ENCODE measurements at regions not wholly inside any gene's neighbourhood (a gene's known extent, or its start where the extent isn't known, plus 50 kb on each side); places are given as distances from the start of the nearest gene placed in this dataset.
"Not testable (repeated sequence)": the region's sequence is repeated elsewhere in the genome, so short reads cannot be mapped to it uniquely, and the experiment has no call there.

GRCh38 chr4:42205541-42205940 lies 53.1 kb upstream of the BEND4 start:
- intact Hi-C loops (cut with DNase I), result no loop called here
- DNase-seq, result no peak

- intact Hi-C loops (cut with DNase I), result no loop called here
- DNase-seq, result no peak
These were observed 64.2 kb upstream of the BEND4 start for GRCh38 chr4:42216664-42217063.

GRCh38 chr4:42225286-42225685 lies 72.8 kb upstream of the BEND4 start:
- intact Hi-C loops (cut with DNase I), result no loop called here

GRCh38 chr4:42234817-42235216 lies 82.4 kb upstream of the BEND4 start:
- no peak for DNase-seq
- intact Hi-C loops (cut with DNase I), result no loop called here

More at GRCh38 chr4:42225286-42225685, 72.8 kb upstream of the BEND4 start:
- DNase-seq, result no peak

GRCh38 chr4:42235304-42236021 lies 83.0 kb upstream of the BEND4 start:
- no peak for DNase-seq
- intact Hi-C loops (cut with DNase I), result no loop called here

- intact Hi-C loops (cut with DNase I), result no loop called here
- no peak for DNase-seq
These were observed 84.6 kb upstream of the BEND4 start for GRCh38 chr4:42237010-42237409.

GRCh38 chr4:42237451-42237850 lies 85.0 kb upstream of the BEND4 start:
- intact Hi-C loops (cut with DNase I), result no loop called here
- DNase-seq, result no peak

GRCh38 chr4:42248972-42249371 lies 96.5 kb upstream of the BEND4 start:
- DNase-seq, result no peak
- intact Hi-C loops (cut with DNase I), result no loop called here

GRCh38 chr4:42252315-42252714 lies 99.9 kb upstream of the BEND4 start:
- no peak for DNase-seq
- intact Hi-C loops (cut with DNase I), result no loop called here

GRCh38 chr4:42257645-42258044 lies 105.2 kb upstream of the BEND4 start:
- intact Hi-C loops (cut with DNase I); DNase-seq: not testable (repeated sequence)

- intact Hi-C loops (cut with DNase I), result no loop called here
- no peak for DNase-seq
These were observed 110.4 kb upstream of the BEND4 start for GRCh38 chr4:42262701-42263490.

- DNase-seq, result peak in 1 of 10 donors; percentile 68
These were observed 113.5 kb upstream of the BEND4 start for GRCh38 chr4:42265782-42266602.

GRCh38 chr4:42267724-42268123 lies 115.3 kb upstream of the BEND4 start:
- no peak for DNase-seq

More at GRCh38 chr4:42265782-42266602, 113.5 kb upstream of the BEND4 start:
- intact Hi-C loops (cut with DNase I), result no loop called here

GRCh38 chr4:42268824-42269223 lies 116.4 kb upstream of the BEND4 start:
- intact Hi-C loops (cut with DNase I), result no loop called here
- DNase-seq, result no peak

More at GRCh38 chr4:42267724-42268123, 115.3 kb upstream of the BEND4 start:
- intact Hi-C loops (cut with DNase I), result no loop called here

- intact Hi-C loops (cut with DNase I), result no loop called here
- no peak for DNase-seq
These were observed 118.6 kb upstream of the BEND4 start for GRCh38 chr4:42271096-42271495.

GRCh38 chr4:42277291-42277690 lies 120.0 kb upstream of the SHISA3 start:
- no peak for DNase-seq
- intact Hi-C loops (cut with DNase I), result no loop called here

GRCh38 chr4:42278709-42279324 lies 118.5 kb upstream of the SHISA3 start:
- peak in 2 of 10 donors; percentile 64 to 70 for DNase-seq
- intact Hi-C loops (cut with DNase I), result no loop called here

- DNase-seq, result no peak
- intact Hi-C loops (cut with DNase I), result loop anchor here (10.0 kb wide), 1 partner anchor 584 kb away; no protein-coding TSS in a partner anchor
These were observed 116.8 kb upstream of the SHISA3 start for GRCh38 chr4:42280327-42281095.

GRCh38 chr4:42281324-42282020 lies 115.8 kb upstream of the SHISA3 start:
- no peak for DNase-seq
- intact Hi-C loops (cut with DNase I), result loop anchor here (1.0 to 10.0 kb wide), 3 partner anchors 21 to 583 kb away; no protein-coding TSS in a partner anchor

Data from posterior cingulate gyrus (tissue), 11 donors.